Hypothalamus (tissue), 51 donors: ENCODE measurements at regions not wholly inside any gene's neighbourhood (a gene's known extent, or its start where the extent isn't known, plus 50 kb on each side); places are given as distances from the start of the nearest gene placed in this dataset.

Source experiments
- DNase-seq, 51 donors: peaks; one replicate each; lab custom pipeline; 2025; lab: John Stamatoyannopoulos, UW

DNA sequence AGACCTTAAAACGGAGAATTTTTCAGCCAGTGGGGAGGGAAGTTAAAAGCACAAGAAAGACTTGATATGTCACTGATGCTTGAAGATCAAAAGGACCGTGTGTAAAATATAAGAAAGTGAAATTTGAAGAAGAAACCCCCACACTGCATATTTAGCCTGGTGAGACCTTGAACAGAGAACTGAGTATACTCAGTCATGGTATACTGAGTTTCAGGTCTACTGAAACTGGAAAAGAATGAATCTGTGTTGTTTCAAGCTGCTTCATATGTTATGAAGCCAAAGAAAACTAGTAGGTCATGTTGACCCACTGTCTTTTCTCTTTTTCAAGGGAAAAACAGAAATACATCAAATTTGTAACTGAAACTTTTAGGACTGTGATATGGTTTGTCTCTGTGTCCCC lies 443.8 kb upstream of the GJE1 start:
- DNase-seq, result no peak

DNA sequence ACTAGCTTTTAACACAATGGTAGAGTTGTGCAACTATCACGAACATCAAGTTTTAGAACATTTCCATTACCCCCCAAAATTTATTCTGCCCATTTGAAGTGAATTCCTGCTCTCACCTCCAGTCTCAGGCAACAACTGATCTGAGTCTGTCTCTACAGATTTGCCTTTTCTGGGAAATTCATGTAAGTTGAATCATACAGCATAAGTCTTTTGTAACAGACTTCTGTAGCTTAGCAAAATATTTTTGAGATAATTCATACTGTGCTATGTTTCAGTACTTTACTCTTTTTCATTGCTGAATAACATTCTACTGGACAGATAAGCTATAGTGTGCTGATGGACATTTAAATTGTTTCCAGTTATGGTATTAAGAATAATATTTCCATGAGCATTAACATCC lies 447.3 kb upstream of the GJE1 start:
- DNase-seq, result no peak

GRCh38 chr6:141682391-141682790 lies 450.3 kb upstream of the GJE1 start:
- DNase-seq, result no peak

GRCh38 chr6:141677598-141678211 lies 455.0 kb upstream of the GJE1 start:
- no peak for DNase-seq

DNA sequence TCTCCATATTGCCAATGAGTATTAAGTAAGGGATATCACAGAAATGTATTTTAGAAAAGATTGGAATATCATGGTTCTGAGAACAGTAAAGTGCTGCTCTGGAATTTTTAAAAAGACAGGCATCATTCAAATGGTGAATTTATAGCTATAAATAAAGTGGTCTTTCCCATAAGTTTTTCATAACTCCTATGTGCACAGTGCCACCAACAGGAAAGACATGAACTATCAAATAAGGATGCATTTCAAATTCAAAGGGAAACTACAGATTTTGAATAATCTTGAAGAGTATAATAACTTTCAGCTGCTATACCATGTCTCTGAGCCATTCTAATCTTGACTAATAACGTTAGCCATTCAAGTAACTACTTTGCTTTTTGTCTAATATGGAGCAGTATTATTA lies 456.8 kb upstream of the GJE1 start:
- DNase-seq, result no peak

DNA sequence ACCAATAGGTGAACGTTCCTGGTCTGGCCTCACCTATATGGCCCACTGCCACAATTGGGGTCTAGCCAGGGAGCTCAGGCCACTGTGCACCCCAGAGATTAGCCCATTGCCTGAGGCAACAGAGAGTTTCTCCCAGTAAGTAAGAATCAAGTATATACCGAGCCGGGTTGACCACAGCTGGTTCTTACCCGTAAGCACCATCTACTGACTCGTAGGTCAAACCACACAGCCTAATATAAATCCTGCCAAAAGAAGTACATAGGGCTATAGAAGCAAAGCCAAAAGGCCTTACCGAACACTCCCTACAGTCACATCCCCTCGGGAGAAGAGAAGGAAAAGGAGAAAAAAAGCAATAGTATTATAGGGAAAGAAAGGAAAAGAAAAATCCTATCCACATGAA lies 463.6 kb upstream of the GJE1 start:
- DNase-seq, result no peak

GRCh38 chr6:141667580-141668309 lies 465.0 kb upstream of the GJE1 start:
- DNase-seq, result no peak

GRCh38 chr6:141666187-141666586 lies 466.5 kb upstream of the GJE1 start:
- no peak for DNase-seq

DNA sequence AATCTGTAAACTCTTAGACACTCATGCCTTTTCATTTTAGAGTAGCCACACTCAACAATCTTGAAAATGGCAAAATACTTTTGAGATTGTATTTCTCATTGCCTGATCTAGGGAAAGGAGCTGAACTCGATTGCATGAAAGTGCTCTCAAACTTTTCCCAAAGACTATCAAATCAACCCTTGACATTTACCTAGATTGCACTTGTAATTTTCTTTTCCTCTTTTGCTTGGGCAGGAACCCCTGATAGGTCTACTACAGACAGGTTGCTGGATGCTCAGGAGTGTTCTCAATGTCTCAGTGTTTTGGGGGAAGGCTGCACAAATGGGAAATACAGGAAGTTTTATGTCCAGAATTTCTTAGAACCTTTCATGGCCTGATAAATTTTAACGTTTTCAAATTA lies 468.0 kb upstream of the GJE1 start:
- DNase-seq, result no peak

GRCh38 chr6:141659582-141659981 lies 473.1 kb upstream of the GJE1 start:
- DNase-seq, result no peak

DNA sequence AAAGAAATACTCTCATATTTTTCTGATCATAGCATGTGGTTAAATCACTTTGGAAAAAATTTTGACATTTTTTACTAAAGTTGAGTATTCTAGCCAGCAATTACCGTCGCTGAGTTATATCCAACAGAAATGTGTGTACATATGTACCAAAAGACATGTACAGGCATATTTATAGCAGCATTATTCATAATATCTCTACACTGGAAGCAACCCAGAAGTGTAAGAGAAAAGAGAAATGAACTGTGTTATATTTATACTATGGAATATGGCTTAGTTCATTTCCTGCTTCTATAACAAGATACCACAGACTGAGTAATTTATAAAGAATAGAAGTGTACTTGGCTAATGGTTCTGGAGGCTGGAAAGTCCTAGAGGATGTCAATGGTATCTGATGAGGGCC lies 474.0 kb upstream of the GJE1 start:
- no peak for DNase-seq

DNA sequence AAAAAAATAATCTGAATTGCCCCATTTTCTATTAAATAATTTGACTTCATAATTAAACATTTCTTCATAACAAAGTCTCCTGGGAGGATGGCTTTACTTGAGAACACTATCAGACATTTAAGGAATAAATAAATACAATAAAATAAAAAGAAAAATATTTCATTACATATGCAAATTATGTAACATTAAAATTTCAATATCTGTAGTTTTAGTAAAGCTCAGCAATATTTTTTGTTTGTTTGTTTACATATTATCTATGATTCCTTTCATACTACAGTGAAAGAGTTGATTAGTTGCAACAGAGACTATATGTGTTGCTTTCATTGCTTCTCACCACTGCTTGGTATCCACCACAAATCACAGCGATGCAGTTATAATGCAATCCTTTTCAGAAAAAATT lies 474.9 kb upstream of the GJE1 start:
- DNase-seq, result no peak

DNA sequence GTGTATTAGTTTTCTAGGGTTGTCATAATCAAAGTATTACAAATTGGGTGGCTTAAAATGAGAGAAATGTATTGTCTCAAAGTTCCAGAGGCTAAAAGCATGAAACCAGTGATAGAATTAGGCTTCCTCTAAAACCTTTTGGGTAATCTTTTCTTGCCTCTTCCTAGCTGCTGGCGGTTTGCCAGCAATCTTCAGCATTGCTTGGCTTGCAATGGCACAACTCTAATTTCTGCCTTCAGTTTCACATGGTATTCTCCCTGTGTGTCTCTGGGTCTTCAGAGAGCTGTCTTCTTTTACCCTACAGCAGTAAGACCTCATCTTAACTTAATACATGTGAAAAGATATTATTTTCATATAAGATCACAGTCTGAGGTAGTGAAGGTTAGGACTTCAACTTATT lies 479.1 kb upstream of the GJE1 start:
- DNase-seq, result no peak

DNA sequence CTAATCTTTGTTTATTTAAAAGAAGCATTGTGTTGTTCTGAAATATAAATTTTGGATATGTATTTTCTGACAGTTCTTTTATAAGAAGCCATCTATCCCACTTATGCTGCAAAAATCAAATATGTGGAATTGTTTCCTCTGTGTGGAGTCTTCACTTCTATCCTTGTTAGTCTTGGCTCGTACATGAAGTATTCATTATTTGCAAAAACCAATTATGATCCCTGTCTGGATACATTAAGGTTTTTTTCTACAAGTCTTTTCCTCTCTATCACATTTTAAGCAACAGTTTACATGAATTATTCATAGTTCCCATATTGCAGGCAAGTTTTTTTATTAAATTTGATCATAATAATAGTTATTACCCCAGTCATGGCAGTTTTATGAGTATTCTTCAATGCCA lies 490.8 kb upstream of the GJE1 start:
- DNase-seq, result no peak

DNA sequence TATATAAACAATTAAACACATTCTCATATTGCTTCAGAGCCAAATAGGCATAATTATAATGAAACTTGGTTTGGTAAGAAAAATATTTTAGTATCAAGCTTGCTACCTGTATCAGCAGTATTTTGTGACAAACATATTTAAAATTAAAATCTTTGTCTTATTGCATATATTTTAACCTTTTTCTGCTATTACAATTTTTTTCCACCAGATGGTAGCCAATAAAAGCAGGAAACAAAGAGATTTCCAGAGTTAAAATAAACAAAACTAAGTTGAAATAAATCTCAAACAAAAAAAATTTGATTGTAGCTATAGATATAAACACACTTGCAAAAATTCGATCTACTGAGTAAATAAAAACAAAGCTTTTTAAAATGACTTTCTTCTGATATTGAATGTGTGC lies 491.3 kb upstream of the GJE1 start:
- no peak for DNase-seq

GRCh38 chr6:141635621-141636020 lies 497.1 kb upstream of the GJE1 start:
- DNase-seq, result no peak

DNA sequence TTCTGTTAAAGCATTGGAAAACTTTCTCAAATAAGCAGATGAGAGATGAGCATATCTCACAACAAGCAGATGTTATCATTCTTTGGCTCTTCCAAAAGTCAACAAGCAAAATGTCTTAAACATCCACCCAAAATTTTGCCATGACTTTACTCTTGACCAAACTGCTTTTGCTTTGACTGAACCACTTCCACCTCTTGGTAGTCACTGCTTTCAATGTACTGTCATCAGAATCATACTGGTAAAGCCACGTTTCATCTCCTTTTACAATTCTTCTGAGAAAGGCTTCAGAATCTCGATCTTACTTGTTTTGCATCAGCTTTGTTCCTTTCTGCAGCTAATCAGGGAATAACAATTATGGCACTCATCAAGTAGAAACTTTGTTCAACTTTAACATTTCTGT lies 498.5 kb upstream of the GJE1 start:
- DNase-seq, result no peak

GRCh38 chr6:141624301-141624700 lies 508.4 kb upstream of the GJE1 start:
- no peak for DNase-seq

GRCh38 chr6:141618180-141618581 lies 514.5 kb upstream of the GJE1 start:
- DNase-seq, result no peak

- no peak for DNase-seq
Measured at GRCh38 chr6:141610741-141611140, 522.0 kb upstream of the GJE1 start.

- no peak for DNase-seq
Measured at GRCh38 chr6:141607956-141608355, 524.8 kb upstream of the GJE1 start.

DNA sequence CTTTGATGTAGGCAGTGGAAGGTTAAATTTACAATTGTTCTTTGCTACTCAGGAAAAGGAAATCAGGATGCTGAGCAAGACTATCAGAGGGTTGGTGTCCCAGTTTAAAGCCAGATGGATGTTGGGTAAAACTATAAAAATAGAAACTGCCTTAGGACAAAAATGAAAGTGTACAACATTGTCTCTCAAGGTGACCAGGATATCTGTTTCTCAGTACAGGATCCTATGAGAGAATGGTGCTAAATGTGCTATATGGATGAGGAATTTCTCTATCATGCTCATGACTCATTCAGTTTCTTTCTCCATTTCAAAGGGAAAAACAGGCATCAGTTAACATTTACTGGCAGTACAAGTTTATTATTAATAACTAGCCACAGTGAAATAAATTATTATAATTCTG lies 534.2 kb upstream of the GJE1 start:
- no peak for DNase-seq

DNA sequence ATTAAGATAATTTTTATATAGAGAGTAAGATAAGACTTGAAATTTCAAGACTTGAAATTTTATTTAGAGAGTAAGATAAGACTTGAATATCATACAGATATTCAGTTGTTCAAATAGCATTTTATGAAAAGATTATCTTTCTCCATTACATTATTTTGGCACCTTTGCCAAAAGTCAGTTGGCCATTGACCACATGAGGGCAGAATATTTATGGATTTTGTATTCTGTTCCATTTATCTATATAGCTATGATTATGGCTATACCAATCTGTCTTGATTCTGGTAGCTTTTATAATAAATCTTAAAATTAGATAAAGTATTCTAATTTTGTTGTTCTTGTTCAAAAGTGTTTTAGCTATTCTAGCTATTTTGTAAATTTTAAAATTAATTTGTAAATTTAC lies 537.9 kb upstream of the GJE1 start:
- DNase-seq, result no peak
